DMS53 (cell line): ENCODE measurements at regions not wholly inside any gene's neighbourhood (a gene's known extent, or its start where the extent isn't known, plus 50 kb on each side); places are given as distances from the start of the nearest gene placed in this dataset.
A peak's percentile ranks its signal among the peaks of the same experiment; 100 is the strongest.
"Not testable (repeated sequence)": the region's sequence is repeated elsewhere in the genome, so short reads cannot be mapped to it uniquely, and the experiment has no call there.

Source experiments
- DNase-seq: peaks from one replicate; lab custom pipeline; 2025; lab: John Stamatoyannopoulos, UW

DNA sequence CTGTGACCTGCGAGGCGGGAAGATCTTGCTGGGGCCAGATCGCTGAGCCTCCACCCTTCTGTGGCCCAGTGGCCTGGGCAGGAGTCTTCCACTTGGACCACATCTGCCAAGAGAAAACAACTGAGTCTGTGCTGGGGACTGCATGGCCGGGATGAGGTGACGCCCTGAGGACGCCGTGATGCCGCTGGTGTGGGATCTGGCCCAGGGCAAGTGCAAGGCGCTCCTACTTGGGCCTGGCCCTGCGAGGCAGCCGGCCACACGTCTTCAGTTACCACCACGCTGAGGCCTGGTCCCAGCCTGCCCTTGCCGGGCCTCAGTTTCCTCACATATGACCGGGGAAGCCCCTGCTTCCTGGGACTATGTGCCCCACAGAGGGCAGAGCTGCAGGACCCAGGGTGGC is 133.4 kb downstream of the SLC25A46 start:
- DNase-seq: no peak

DNA sequence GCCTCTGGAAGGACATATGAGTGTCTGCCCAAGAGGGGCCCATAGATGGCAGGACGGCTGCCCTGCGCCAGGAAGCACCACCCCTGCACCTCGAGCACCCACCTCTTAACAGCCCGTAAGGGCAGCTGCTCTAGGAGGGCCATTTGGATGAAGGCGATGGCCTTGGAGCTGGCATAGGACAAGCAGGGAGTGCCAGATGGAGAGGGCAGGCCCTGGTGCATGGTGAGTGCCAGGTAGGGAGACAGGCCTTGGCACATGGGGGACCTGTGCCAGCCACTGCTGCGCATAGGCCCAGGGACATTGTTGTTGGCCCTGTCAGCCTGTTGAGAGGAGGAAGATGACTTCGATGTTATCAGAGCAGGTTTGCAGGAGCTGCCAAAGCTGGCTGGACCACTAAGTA is 134.2 kb downstream of the SLC25A46 start:
- no peak for DNase-seq

DNA sequence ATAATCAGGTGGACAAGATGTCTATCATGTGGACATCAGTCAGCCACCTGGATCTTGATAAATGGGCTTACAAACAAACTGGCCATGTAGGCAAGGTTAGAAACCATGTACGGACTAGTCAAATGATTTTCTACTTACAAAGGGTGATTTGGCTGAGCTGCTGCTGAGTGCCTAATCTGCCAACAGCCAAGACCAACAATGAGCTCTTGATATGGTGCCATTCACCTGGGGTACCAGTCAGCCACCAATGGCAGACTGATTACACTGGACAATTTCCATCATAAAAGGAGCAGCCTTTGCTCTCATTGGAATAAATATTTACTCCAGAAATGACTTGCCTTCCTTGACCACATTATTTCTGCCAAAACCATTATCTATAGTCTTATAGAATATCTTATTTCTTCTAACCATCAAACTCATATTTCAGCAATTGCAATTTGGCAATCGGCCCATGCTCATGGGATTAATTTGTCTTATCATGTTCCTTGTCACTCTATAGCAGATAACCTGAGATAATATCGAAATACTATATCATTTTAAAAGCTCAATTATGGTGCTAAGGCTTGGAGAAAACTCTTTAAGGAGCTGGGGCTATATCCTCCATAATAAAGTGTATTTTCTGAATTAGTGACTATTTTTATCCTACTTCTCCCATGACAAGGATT is 135.1 kb downstream of the SLC25A46 start:
- DNase-seq: no peak

DNA sequence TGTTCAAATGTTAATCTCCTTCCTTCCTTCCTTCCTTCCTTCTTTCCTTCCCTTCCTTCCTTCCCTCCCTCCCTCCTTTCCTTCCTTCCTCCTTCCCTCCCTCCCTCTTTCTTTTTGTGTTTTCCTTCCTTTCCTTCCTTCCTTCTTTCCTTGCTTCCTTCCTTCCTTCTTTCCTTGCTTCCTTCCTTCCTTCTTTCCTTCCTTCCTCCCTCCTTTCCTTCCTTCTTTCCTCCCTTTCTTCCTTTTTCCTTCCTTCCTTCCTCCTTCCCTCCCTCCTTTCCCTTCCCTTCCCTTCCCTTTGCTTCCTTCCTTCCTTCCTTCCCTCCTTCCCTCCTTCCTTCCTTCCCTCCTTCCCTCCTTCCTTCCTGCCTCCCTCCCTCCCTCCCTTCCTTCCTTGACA is 136.3 kb downstream of the SLC25A46 start:
- not testable (repeated sequence) for DNase-seq

DNA sequence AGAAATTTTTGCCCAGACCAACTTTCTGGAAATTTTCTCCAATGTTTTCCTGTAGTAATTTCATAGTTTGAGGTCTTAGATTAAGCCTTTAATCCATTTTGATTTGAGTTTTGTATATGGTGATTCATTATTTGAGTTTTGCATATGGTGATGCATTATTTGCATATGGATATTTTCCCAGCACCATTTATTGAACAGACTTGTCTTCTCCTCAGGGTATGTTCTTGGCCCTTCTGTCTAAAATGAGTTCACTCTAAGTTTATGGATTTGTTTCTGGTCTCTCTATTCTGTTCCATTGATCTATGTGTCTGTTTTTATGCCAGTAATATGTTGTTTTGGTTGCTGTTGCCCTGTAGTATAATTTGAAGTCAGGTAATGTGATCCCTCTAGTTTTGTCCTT is 139.3 kb downstream of the SLC25A46 start:
- no peak for DNase-seq

DNA sequence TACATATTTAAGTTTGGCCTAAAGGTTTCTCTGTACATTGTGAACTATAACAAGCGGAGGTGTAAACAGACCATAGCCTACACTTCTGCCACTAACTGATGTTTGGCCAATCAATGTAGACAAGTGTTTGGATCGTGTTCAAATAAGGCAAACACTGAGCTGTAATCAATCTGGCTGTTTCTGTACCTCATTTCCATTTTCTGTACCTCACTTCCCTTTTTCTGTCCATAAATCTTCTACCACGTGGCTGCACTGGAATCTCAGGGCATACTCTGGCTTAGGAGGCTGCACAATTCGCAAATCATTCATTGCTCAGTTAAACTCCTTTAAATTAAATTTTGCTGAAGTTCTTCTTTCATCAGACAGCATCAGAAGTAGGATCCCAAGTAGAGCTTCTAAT is 140.9 kb downstream of the SLC25A46 start:
- DNase-seq: no peak

DNA sequence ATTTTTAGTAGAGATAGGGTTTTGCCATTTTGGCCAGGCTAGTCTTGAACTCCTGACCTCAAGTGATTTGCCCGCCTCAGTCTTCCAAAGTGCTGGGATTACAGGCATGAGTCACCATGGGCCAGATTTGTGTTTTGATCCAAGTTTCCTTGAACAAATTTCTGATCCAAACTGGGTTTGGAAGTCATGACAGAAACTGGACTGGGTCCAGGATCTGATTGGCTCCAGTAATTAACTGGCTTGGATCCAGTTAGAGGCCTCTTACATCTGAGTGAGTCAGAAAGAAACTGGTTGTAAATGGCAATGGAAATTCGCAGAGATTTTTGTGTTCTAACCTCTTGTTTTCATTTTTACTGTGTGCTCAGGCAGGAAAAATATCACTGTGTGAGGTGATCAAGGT is 141.6 kb downstream of the SLC25A46 start:
- peak; percentile 53 for DNase-seq

DNA sequence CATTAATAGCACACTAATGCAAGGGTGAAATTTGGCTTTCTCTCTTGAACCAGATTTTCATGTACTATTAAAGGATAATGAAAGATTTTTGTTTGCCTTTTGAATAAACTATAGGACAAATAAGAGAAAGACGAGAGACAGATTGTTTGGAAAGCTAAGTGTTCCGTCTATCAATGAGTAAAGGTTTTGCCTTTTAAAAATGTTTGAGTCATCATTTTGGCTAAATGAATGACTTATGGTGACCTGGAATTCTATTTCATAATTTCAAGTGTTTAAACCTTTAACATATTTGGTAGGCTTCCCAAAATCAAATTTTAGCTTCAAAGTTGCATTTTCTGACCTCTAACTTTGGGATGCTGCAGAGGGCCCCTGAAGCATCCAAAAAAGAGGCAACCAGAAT is 145.2 kb downstream of the SLC25A46 start:
- no peak for DNase-seq

DNA sequence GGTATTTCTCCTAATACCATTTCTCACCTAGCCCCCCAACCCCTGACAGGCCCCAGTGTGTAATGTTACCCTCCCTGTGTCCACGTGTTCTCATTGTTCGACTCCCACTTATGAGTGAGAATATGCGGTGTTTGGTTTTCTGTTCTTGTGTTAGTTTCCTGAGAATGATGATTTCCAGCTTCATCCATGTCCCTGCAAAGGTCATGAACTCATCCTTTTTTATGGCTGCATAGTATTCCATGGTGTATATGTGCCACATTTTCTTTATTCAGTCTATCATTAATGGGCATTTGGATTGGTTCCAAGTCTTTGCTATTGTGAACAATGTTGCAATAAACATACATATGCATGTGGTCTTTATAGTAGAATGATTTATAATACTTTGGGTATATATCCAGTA is 148.4 kb downstream of the SLC25A46 start:
- not testable (repeated sequence) for DNase-seq

DNA sequence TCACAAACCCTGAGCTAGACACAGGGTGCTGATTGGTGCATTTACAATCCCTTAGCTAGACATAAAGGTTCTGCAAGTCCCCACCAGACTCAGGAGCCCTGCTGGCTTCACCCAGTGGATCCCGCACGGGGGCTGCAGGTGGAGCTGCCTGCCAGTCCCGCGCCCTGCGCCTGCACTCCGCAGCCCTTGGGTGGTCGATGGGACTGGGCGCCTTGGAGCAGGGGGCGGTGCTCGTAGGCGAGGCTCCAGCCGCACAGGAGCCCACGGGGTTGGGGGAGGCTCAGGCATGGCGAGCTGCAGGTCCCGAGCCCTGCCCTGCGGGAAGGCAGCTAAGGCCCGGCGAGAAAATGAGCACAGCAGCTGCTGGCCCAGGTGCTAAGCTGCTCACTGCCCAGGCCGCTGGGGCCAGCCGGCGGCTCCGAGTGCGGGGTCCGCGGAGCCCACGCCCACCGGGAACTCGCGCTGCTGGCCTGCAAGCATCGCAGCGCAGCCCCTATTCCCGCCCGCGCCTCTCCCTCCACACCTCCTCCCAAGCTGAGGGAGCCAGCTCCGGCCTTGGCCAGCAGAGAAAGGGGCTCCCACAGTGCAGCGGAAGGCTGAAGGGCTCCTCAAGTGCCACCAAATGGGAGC is 155.2 kb downstream of the SLC25A46 start:
- DNase-seq: not testable (repeated sequence)

DNA sequence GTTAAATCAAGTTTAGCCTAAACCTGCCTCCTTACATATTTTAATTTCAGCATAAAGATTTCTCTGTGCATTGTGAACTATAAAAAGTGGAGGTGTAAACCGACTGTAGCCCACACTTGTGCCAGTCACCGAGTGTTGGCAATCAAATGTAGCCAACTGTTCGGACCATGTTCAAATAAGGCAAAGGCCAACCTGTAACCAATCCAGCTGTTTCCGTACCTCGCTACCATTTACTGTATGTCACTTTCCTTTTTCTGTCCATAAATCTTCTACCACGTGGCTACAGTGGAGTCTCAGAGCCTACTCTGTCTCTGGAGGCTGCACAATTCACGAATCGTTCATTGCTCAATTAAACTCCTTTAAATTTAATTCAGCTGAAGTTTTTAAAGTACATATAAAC is 156.0 kb downstream of the SLC25A46 start:
- DNase-seq: no peak

DNA sequence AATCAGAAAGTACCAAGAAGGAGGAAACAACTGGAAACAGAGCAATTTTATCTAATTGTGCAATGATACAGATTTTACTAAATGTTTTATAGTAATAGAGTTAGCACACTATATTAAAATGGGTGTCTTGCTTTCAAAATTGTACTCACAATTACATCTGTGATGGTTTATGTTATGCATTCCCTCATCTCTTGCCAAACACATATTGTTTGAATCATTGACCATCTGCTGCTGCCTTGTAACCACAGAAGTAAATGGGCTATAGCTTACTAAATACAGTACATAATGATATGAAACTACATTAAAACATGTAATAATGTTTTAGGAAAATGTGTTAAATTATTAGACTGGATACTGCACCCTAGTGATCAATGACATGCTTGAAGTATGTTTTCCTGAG is 158.1 kb downstream of the SLC25A46 start:
- DNase-seq: no peak

DNA sequence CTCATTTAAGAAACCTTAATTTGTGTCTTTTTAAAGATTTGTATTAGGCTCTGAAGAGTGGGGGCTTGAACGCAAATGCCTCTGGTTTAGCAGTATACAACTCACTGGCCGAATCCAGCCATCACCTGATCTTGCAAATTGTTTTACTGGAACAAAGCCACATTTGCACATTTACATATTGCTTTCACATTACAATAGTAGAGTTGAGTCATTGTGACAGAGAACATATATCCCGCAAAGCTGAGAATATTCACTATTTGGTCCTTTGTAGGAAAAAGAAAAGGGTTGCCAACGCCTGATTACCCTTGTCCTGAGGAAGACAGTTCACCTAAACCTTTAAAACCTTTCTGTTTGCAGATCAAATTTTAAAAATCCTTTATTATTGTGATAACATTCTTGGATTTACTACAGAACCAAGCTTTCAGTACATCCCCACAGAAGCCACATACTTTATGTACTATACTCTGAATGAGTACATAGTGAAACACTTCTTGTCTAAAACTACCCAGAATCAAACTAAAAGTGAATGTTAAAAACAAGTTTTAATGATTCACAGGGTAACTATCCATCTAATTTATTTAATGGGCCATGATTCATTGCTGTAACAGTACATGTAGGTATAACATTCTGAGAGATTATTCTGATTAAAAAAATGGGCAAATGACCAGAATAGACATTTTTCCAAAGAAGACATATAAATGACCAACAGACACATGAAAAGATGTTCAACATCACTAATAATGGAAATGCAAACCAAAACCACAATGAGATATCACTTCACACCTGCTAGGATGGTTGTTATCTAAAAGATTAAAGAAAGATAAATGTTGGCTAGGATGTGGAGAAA is 161.0 kb downstream of the SLC25A46 start:
- no peak for DNase-seq

DNA sequence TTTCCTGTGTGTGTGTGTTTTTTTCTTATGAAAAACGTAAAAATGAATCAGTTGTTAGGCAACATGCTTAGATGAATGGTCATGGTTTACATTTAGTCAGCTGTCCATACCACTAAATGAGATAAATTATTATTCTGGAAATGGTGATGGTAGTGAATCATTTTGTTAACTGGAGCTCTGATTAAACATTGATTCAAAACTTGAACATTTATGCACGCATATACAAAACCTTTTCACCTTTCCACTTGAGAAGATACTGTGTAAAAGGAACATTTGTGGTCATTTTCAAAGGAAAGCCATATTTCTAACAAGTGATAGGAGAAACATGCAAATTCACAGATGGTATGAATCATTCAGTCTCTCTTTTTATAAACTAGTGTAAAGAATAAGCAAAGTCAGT is 162.0 kb downstream of the SLC25A46 start:
- peak; percentile 7 for DNase-seq

DNA sequence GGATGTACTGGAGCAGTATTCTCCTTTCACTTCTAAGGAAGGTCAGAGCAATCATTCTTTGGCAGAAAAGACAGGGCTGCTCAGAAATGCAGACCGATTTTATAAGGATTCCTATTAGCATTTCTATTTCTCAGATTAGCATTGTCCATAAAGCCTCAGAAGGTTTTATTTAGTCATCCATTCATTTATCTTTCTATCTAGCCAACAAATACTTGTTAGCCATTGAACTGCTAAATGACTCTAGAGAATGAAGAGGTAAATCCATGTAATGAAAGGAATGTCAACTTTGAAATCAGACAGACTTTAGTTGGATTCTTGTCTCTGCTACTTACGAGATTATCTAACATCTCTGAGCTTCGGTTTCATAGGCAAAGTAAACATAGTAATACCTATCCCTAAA is 165.2 kb downstream of the SLC25A46 start:
- no peak for DNase-seq

DNA sequence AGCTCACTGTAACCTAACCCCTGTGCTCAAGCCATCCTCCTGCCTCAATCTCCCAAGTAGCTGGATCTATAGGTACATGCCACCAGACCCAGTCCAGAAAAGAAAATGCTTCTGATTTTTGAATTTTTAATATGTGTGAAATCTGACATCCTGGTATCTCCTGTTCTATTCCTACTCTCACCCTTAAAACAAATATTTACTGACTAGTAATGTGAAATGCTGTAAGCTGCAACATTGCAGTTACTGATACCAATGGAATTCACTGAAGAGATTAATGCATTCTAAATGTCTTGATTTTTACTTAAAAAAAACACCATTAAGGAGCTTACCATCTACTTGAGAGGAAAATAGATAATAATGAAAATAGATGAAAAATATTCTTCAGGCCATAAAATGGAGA is 162.7 kb upstream of the TSLP start:
- DNase-seq: no peak

DNA sequence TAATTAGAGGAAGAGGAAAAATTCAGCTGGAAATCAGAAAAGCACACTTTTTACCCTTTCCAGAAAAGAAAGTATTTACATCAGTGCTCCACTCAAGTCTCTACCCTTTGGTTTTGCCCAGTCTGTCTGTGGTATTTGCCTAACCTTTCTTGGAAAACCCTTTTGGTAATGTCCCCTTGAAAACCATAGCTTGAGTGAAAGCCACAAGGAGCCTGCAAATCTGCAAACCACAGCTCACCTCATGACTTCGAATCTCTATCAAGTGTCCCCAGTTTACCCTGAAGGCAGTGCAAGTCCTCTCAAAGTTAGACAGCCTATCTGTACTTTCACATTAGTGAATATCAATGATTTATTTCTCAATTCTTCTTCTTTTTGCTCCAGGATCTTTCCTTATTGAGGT is 162.1 kb upstream of the TSLP start:
- DNase-seq: no peak

DNA sequence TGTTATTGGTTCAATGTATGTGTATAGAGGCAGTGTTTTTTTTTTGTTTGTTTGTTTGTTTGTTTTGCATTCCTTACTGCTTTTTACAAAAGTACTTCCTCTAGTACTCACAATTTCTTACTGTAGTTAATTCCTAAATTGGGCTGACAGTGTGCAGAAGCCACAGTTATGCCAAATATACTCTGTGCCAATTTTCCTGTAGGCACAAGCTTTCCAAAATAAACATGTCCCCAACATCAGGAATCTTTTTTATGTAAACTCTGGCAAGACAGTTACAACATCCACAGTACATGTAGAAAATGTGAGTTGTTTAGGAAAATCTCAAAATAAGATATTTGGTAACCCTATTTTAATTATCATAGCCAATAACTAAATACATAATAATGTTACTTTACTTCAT is 161.6 kb upstream of the TSLP start:
- DNase-seq: no peak

DNA sequence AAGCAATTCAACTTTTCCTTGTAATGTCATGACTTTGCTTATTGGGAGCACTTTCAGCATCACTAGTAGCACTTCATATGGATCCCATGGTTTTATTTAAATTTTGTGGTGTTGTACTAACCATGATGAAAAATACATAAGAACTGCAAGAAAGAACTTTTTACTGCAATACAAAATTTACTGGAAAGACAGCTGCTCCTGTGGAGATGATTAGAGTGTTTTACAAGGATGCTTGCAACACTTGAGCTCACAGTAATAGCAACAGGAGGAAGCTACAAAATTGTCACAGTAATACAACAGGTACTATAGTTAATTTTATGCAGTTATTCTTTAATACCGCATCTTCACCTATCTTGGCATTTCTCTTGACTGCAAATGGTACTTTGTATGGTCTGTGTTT is 158.3 kb upstream of the TSLP start:
- no peak for DNase-seq

DNA sequence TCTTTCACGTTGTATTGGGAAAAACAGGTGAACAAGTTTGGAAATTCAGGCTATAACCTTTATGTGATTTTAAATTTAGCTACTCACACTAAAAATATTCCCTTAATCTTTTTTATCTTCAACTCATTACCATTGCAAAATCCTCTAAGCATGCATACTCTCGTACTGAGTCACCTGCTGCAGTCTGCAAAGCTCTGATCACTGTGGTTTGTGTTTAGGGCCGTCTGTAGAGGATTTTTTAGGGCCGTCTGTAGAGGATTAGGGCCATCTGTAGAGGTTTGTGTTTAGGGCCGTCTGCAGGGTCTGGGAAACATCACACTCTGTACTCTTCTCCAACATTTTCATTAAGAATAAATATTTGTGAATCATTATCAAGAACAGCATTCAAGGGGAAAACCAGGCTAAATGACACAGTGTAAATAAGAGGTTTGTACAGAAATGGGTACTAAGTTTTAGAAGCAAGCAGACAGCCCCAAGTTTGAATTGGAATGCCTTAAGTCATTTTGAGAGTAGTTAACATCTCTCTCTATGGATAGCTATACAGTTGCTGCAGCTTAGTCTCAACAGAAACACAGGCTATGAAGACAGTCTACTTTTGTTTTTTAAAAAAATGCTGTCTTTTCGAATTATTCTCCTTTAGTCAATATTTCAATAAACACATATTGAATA is 155.0 kb upstream of the TSLP start:
- DNase-seq: no peak

DNA sequence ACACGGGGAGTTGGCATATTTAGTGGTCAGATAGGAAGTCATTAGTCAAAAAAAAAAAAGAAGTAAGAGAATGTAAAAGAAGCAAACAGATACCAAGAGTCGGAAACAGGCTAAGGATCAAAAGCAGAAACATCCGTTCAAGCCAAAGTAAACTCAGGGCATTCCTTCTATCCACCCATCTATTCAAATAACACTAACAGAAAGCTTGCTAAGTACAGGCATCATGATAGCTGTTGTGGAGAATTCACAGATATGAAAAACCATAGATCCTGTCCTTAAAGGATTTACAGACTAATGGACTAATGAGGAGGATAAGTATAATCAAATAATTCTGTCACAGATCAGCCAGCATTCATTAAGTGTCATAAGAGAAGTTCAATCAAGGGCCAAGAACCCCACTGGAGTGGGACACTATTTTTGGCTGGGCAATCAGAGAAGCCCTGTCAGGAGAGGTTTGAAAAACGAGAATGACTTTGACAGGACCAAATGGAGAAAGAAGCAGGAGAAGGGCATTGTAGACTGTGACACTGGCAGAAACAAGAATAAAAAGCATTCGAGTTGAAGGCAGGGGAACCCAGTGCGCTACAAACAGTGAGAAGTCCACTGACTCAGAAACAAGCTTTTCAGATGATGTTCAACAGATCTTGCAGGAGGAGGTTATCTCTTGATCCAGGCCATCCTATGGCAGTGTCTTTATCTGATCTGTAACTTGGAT is 154.2 kb upstream of the TSLP start:
- no peak for DNase-seq

DNA sequence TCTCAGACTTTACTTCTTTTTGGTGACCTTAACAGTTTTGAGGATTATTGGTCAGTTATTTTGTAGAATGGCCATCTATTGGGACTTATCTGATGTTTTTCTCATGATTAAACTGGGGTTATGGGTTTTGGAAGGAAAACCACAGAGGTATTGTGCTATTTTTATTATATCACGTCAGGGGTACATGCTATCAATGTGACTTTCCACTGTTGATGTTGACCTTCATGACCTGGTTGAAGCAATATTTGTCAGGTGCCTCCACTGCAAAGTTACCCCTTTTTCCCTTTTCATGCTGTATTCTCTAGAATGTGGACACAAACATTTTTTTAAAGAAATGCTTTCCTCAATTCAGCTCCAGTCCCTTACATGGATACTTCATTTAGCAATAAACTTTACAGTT is 152.8 kb upstream of the TSLP start:
- no peak for DNase-seq
